Activated naive CD4-positive, alpha-beta T cell treated with anti-CD3 and anti-CD28 coated beads for 36 hours (primary cell): ENCODE measurements at regions not wholly inside any gene's neighbourhood (a gene's known extent, or its start where the extent isn't known, plus 50 kb on each side); places are given as distances from the start of the nearest gene placed in this dataset.

ENCODE experiments used
- CTCF ChIA-PET: fragments of 350-600 bp; sonication (Branson Sonifier 250); formaldehyde crosslinking; loops from one replicate; lab custom pipeline; 2021; ENCODE audit warnings: antibody characterized with exemption; lab: Charles Lee
- DNase-seq: peaks from one replicate; pipeline ENCODE4 v3.0.0-alpha.2; 2020
- H3K27ac Mint-ChIP-seq: one replicate; pipeline ENCODE4 v1.8.0; 2021; ENCODE audit warnings: mild to moderate bottlenecking, mixed read lengths
- H3K27me3 Mint-ChIP-seq: one replicate; pipeline ENCODE4 v1.8.0; 2021; ENCODE audit warnings: low read depth, mixed read lengths
- H3K36me3 Mint-ChIP-seq: one replicate; pipeline ENCODE4 v1.8.0; 2021; ENCODE audit warnings: low read depth, mixed read lengths
- H3K4me1 Mint-ChIP-seq: one replicate; pipeline ENCODE4 v1.8.0; 2021; ENCODE audit warnings: low read depth, mixed read lengths
- H3K4me3 Mint-ChIP-seq: one replicate; pipeline ENCODE4 v1.8.0; 2021; ENCODE audit warnings: mild to moderate bottlenecking, moderate library complexity, mixed read lengths
- H3K9me3 Mint-ChIP-seq: one replicate; pipeline ENCODE4 v1.8.0; 2021; ENCODE audit warnings: mixed read lengths
- intact Hi-C: fragments of 100-400 bp; cut with micrococcal nuclease; formaldehyde crosslinking; loops from one replicate; pipeline ENCODE4 v1.15.1; 2023

DNA sequence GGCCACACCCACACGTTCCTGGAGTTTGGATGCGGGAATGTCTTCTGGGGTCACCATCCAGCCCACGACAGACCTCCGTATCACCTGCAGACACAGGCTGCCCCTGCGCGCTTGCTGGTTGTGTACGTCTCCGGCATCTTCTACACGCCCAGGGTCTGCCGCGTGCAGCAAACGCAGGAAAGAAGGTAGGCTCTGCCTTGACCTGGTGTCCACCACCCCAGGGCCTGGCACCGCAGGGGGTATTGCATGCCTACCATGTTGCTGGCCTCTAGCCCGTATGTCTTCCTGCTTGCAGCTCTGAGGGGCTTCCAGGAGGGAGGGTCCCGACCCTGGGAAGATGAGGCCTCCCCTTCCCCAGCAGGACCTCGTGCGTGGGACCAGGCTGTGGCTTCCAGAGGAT is 298.8 kb upstream of the IRX4 start:
- no peak for DNase-seq
- CTCF ChIA-PET: no interaction called here
- Mint-ChIP-seq H3K4me3 (no peak overlapping the region), H3K27me3 (peaks cover 7% of the 10 kb centered on the region), H3K9me3 (no peaks in the 10 kb centered on the region), H3K4me1 (no peaks in the 10 kb centered on the region), H3K36me3 (no peaks in the 10 kb centered on the region), H3K27ac (no peak overlapping the region)
- intact Hi-C loops: no loop called here

DNA sequence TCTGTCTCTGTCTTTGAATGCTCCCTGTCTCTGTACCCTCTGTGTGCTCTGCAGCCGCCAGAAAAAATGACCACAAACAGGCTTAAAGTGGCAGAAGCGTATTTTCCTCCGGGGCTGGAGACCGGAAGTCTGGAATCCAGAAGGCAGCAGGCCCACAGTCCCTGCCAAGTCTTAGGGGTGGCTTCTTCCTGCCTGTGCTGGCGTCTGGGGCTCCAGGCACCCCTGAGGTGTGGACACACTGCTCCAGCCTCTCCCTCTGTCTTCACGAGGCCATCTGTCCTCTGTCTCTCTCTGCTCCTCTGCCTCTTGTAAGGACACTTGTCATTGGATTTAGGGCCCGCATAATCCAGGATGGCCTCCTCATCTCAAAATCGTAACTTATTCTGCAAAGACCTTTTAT is 298.4 kb upstream of the IRX4 start:
- Mint-ChIP-seq H3K4me3 (no peak overlapping the region), H3K36me3 (no peaks in the 10 kb centered on the region), H3K27ac (no peak overlapping the region), H3K27me3 (peaks cover 8% of the 10 kb centered on the region), H3K4me1 (no peaks in the 10 kb centered on the region), H3K9me3 (no peaks in the 10 kb centered on the region)
- DNase-seq: no peak
- intact Hi-C loops: no loop called here
- CTCF ChIA-PET: no interaction called here

DNA sequence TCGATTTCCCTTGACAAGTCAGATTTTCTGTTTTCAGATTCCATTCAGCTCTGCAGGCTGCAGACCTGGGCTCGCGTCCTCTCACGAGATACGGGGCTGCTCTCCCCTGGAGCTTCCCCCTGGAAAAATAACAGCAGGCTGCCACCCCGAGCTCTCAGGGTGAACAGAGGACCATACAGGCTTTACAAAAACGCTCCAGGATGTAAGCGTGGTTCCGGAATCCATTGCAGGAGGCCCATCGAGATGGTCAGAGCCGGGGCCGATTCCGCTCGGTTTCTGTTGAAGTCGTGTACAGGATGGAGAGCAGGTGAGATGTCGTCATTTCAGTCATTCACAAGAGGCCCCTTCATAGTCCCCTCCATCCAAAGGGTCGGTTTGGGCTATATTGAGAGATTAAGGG is 297.7 kb upstream of the IRX4 start:
- Mint-ChIP-seq H3K27me3 (peaks cover 8% of the 10 kb centered on the region), H3K36me3 (no peaks in the 10 kb centered on the region), H3K4me1 (no peaks in the 10 kb centered on the region), H3K27ac (no peak overlapping the region), H3K9me3 (no peaks in the 10 kb centered on the region), H3K4me3 (no peak overlapping the region)
- no peak for DNase-seq
- intact Hi-C loops: no loop called here
- CTCF ChIA-PET: no interaction called here

DNA sequence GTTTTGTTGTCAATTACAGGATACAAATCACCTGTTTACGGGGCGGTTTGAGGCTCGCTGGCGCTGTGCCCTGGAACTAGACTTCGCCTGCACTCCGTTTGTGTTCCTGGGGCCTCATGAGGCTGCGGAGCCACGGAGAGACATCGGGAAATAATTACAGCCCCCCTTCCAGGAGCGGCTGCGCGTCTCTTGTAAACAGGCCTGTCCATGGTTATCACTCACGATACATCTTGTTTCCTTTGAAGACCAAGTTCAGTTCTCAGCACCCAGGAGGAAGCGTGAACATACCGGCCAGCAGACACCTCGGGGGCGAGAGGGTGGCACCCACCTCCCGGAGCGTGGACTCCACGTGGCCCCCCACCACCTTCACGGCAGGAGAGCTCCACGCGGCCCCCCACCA is 297.1 kb upstream of the IRX4 start:
- Mint-ChIP-seq H3K4me3 (no peak overlapping the region), H3K36me3 (no peaks in the 10 kb centered on the region), H3K4me1 (no peaks in the 10 kb centered on the region), H3K27ac (no peak overlapping the region), H3K27me3 (peaks cover 8% of the 10 kb centered on the region), H3K9me3 (no peaks in the 10 kb centered on the region)
- CTCF ChIA-PET: no interaction called here
- DNase-seq: no peak
- intact Hi-C loops: no loop called here

DNA sequence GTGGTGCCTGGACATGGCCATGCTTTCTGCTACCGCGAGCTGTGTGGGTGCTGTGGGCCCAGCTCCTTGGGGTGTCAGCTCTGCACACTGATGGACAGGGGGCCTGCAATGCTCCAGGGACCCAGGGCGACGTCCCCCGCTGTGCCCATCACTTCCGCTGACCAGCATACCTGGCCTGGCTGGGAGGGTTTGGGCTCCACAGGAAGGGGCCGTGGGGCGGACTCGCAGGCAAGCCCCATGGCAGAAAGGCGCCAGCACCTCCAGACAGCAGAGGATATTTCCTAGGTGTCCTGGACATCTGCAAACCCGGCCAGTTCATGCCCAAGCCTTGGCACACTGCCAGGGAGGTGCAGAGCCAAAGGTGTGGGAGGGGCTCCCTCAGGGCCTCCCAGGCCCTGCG is 295.8 kb upstream of the IRX4 start:
- no peak for DNase-seq
- Mint-ChIP-seq H3K4me3 (no peak overlapping the region), H3K4me1 (no peaks in the 10 kb centered on the region), H3K36me3 (no peaks in the 10 kb centered on the region), H3K9me3 (no peaks in the 10 kb centered on the region), H3K27ac (no peak overlapping the region), H3K27me3 (peaks cover 2% of the 10 kb centered on the region)
- intact Hi-C loops: no loop called here
- CTCF ChIA-PET: no interaction called here

DNA sequence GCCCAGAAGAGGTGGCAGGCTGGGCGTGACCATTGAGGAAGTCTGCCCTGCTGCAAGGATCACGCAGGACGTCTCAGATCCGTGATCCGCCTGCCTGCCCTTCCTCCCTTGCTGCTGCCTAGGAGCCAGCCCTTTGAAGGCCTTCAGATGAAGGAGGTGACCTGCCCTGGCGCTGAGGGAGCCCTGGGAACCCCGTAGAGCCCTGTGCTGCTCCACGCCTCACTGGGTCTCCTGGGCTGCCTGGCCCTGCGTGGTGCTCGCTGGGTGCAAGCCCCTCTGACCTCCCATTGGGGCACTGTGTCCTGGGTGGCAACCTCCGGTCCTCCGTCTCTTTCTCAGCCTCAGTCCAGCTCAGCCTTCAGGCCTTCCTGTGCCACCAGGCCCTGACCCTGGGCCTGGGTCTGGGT is 295.3 kb upstream of the IRX4 start:
- CTCF ChIA-PET: no interaction called here
- Mint-ChIP-seq H3K27me3 (peaks cover 2% of the 10 kb centered on the region), H3K4me3 (no peak overlapping the region), H3K27ac (no peak overlapping the region), H3K4me1 (no peaks in the 10 kb centered on the region), H3K9me3 (no peaks in the 10 kb centered on the region), H3K36me3 (no peaks in the 10 kb centered on the region)
- no peak for DNase-seq
- intact Hi-C loops: no loop called here

DNA sequence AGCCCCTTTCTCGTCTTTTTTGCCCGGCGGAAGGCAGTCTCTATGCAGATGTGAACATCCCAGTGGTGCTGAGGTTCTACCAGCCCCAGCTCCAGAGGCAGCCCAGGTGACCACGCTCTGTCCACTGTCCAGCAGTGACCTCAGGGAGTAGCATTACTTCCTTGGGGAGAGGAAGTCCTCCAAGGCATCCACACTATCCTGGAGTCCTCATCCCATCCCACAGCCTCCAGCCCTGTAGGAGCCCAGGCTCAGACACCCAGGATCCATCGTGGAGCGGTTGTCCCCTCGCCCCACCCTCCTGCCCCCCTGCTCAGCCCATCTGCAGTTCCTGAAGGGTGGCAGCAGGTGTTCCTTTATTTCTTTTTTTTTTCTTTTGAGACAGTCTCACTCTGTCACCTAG is 294.5 kb upstream of the IRX4 start:
- DNase-seq: no peak
- H3K9me3 Mint-ChIP-seq: no peaks in the 10 kb centered on the region
- H3K27me3 Mint-ChIP-seq: peaks cover 2% of the 10 kb centered on the region
- no peak overlapping the region for H3K4me3 Mint-ChIP-seq
- no peaks in the 10 kb centered on the region for H3K4me1 Mint-ChIP-seq
- no peak overlapping the region for H3K27ac Mint-ChIP-seq
- intact Hi-C loops: no loop called here
- CTCF ChIA-PET: no interaction called here
- H3K36me3 Mint-ChIP-seq: no peaks in the 10 kb centered on the region

DNA sequence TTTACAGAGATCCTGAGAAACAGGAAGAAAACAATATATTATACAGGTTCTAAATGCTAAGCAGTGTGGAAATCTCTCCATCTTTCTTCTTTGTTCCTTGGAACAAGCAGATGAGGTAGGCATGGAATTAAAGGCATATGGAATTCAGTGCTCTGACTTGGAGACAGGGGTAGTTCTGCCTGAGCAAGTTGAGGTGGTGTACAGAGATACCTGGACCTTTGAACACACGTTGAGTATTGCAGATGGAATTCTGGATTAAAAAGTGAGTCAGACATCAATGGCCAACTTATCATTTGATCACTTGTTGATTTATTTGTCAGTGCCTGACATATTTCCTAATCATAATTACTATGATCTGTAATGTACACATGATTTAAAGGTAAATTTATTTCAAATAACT is 293.9 kb upstream of the IRX4 start:
- Mint-ChIP-seq H3K9me3 (no peaks in the 10 kb centered on the region), H3K4me1 (no peaks in the 10 kb centered on the region), H3K27me3 (peaks cover 2% of the 10 kb centered on the region), H3K4me3 (no peak overlapping the region), H3K36me3 (no peaks in the 10 kb centered on the region), H3K27ac (no peak overlapping the region)
- no peak for DNase-seq
- intact Hi-C loops: no loop called here
- CTCF ChIA-PET: no interaction called here

DNA sequence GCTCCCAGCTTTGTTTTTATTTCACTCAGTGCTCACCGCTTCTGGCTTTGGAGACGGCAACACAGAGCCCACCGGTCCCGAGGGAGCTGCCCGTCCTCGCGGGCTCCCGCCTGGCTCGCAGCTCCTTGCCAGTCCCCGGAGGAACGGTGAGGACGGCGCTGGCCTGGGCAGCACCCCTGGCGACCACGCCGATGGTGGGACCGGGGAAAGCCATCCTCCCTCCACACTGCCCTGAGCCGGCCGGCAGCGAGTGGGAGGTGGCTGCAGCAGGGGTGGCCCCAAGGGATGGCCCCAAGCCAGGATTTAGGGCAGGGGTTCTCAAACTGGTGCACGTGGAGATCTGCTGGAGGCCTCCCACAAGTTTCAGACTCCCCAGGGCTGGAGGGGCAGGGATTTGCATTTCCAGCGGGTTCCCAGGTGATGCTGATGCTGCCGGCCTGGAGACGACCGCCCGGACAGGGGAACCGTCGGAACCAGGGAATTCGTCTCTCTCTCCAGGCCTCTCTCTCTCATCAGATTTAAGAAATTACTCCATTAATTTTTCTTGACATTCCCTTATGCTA is 293.2 kb upstream of the IRX4 start:
- H3K27ac Mint-ChIP-seq: no peak overlapping the region
- CTCF ChIA-PET: no interaction called here
- H3K4me3 Mint-ChIP-seq: no peak overlapping the region
- no peaks in the 10 kb centered on the region for H3K9me3 Mint-ChIP-seq
- intact Hi-C loops: no loop called here
- no peak for DNase-seq
- no peaks in the 10 kb centered on the region for H3K4me1 Mint-ChIP-seq
- peaks cover 2% of the 10 kb centered on the region for H3K27me3 Mint-ChIP-seq
- H3K36me3 Mint-ChIP-seq: no peaks in the 10 kb centered on the region

DNA sequence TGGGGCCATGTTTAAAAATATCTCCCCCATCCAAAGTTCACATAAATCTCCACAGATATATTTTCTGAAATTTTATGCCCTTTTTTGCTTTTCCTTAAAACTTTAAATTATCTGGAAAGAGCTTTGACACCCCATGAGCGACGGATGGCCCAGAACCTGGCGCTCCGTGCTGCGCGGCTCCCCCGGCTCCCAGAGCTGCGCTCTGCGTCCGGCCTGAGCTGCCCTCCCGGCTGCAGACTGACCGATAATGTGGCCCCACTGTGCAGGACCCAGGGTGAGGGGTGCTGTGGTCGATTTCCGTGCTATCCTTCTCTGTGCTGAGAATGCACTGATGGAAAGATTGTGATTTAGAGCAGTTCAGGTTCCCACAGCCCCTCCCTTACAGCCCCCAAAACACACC is 292.3 kb upstream of the IRX4 start:
- intact Hi-C loops: no loop called here
- Mint-ChIP-seq H3K27ac (no peak overlapping the region), H3K36me3 (no peaks in the 10 kb centered on the region), H3K9me3 (no peaks in the 10 kb centered on the region), H3K4me3 (no peak overlapping the region), H3K4me1 (no peaks in the 10 kb centered on the region), H3K27me3 (peaks cover 2% of the 10 kb centered on the region)
- CTCF ChIA-PET: no interaction called here
- no peak for DNase-seq

DNA sequence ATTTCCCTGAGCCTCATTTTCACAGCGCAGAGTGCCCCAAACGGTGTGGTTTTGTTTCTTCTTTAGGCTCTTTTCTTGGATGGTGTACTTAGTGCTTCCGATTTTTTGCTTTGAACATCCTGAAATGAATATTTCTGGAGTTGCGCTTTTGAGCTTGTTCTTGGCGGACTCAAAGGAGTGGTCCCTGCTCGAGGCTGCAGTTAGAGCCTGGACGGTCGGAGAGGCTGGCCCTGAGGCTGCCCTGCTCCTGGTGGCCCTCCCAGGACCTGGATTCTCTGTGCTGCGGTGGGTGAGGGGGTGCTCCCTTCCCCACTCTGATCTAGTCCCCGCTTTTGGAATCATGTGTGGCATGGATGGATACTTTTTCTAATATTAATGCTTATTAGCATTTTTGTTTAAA is 291.8 kb upstream of the IRX4 start:
- H3K27ac Mint-ChIP-seq: no peak overlapping the region
- H3K4me1 Mint-ChIP-seq: no peaks in the 10 kb centered on the region
- intact Hi-C loops: no loop called here
- DNase-seq: no peak
- no peaks in the 10 kb centered on the region for H3K9me3 Mint-ChIP-seq
- H3K36me3 Mint-ChIP-seq: no peaks in the 10 kb centered on the region
- no peak overlapping the region for H3K4me3 Mint-ChIP-seq
- CTCF ChIA-PET: no interaction called here
- peaks cover 2% of the 10 kb centered on the region for H3K27me3 Mint-ChIP-seq

DNA sequence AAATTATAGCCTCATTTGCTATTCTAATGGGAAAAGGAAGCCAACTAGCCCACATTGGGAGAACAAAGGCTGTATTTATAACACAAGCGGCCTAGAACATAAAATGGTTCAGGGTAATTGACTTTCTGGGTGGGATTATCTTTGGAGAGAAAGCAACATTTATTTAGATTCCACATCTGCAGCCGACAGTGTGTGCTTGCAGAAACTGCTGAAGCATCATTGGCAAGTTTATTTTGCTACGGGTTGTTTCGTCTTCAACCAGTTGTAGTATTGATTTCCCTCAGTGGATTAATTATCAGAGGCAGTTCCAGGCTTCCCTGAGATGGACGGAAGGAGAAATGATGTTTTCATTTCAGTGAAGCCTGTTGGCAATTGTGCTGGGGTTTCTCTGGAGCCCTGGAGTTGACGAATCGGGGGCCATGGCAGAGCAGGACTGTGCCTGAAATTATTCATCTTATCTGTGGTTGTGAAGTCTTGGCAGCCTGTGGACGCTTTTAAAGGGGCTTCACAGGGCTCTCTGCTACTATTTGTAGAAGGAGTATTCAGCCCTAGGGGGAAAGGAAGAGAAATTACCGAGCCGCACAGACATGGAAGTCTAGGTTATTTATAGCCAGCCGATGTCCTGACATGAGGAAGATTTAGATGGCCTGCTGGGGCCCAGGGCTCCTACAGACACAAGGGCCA is 290.6 kb upstream of the IRX4 start:
- H3K9me3 Mint-ChIP-seq: no peaks in the 10 kb centered on the region
- no peak overlapping the region for H3K27ac Mint-ChIP-seq
- intact Hi-C loops: no loop called here
- CTCF ChIA-PET: no interaction called here
- no peaks in the 10 kb centered on the region for H3K36me3 Mint-ChIP-seq
- H3K4me1 Mint-ChIP-seq: no peaks in the 10 kb centered on the region
- no peak overlapping the region for H3K4me3 Mint-ChIP-seq
- peaks cover 2% of the 10 kb centered on the region for H3K27me3 Mint-ChIP-seq
- DNase-seq: no peak

DNA sequence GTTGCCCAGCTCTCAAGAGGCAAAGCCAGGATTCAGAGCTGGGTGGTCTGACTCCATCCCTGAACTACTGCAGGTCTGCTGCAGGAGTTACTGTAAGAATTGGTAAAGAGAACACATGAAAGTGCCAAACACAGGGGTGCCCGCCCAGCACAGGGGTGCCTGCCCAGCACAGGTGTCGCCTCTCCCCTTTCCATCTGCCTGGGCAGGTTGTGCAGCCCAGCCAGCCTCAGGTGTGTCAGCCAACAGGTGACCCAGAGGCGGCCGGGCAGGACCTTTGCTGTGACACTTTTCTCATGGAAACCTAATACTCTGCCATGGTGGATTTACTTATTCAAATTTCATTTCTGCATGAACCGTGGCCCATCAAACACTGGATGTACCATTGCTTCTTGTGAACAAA is 289.7 kb upstream of the IRX4 start:
- H3K27me3 Mint-ChIP-seq: peaks cover 2% of the 10 kb centered on the region
- no peaks in the 10 kb centered on the region for H3K9me3 Mint-ChIP-seq
- intact Hi-C loops: no loop called here
- no peaks in the 10 kb centered on the region for H3K4me1 Mint-ChIP-seq
- H3K27ac Mint-ChIP-seq: no peak overlapping the region
- DNase-seq: no peak
- no peak overlapping the region for H3K4me3 Mint-ChIP-seq
- no peaks in the 10 kb centered on the region for H3K36me3 Mint-ChIP-seq
- CTCF ChIA-PET: no interaction called here
